ENCODE measurements at regions not wholly inside any gene's neighbourhood (a gene's known extent, or its start where the extent isn't known, plus 50 kb on each side); places are given as distances from the start of the nearest gene placed in this dataset.
A peak's percentile ranks its signal among the peaks of the same experiment; 100 is the strongest.

GRCh38 chr13:60647547-60647946 lies 250.5 kb downstream of the TDRD3 start:
- DNase-seq (ENCODE audit: low spot score), result no peak
- TF ChIP-seq CTCF (IDR thresholded peaks at IDR 0.05; ENCODE audit: borderline replicate concordance, control extremely low read depth, extremely low read depth, insufficient read depth, missing control alignments), result no peak
- in situ Hi-C loops (cut with MboI; ENCODE audit: low sequenced_read_pairs, unreplicated experiment), result no loop called here

GRCh38 chr13:60646620-60647019 lies 249.6 kb downstream of the TDRD3 start:
- no peak for TF ChIP-seq CTCF (IDR thresholded peaks at IDR 0.05; ENCODE audit: borderline replicate concordance, control extremely low read depth, extremely low read depth, insufficient read depth, missing control alignments)
- DNase-seq (ENCODE audit: low spot score), result no peak
- in situ Hi-C loops (cut with MboI; ENCODE audit: low sequenced_read_pairs, unreplicated experiment), result no loop called here

- TF ChIP-seq CTCF (IDR thresholded peaks at IDR 0.05; ENCODE audit: borderline replicate concordance, control extremely low read depth, extremely low read depth, insufficient read depth, missing control alignments), result no peak
- in situ Hi-C loops (cut with MboI; ENCODE audit: low sequenced_read_pairs, unreplicated experiment), result no loop called here
- no peak for DNase-seq (ENCODE audit: low spot score)
Measured at GRCh38 chr13:60645676-60646075, 248.7 kb downstream of the TDRD3 start.

- TF ChIP-seq CTCF (IDR thresholded peaks at IDR 0.05; ENCODE audit: borderline replicate concordance, control extremely low read depth, extremely low read depth, insufficient read depth, missing control alignments), result no peak
- in situ Hi-C loops (cut with MboI; ENCODE audit: low sequenced_read_pairs, unreplicated experiment), result no loop called here
- no peak for DNase-seq (ENCODE audit: low spot score)
Measured at GRCh38 chr13:60642552-60642951, 245.5 kb downstream of the TDRD3 start.

GRCh38 chr13:60629158-60629557 lies 232.1 kb downstream of the TDRD3 start:
- no peak for DNase-seq (ENCODE audit: low spot score)
- in situ Hi-C loops (cut with MboI; ENCODE audit: low sequenced_read_pairs, unreplicated experiment), result no loop called here
- no peak for TF ChIP-seq CTCF (IDR thresholded peaks at IDR 0.05; ENCODE audit: borderline replicate concordance, control extremely low read depth, extremely low read depth, insufficient read depth, missing control alignments)

- in situ Hi-C loops (cut with MboI; ENCODE audit: low sequenced_read_pairs, unreplicated experiment), result no loop called here
- peak; percentile 17 for DNase-seq (ENCODE audit: low spot score)
- TF ChIP-seq CTCF (IDR thresholded peaks at IDR 0.05; ENCODE audit: borderline replicate concordance, control extremely low read depth, extremely low read depth, insufficient read depth, missing control alignments), result peak; percentile 51
Measured at GRCh38 chr13:60627071-60627686, 230.2 kb downstream of the TDRD3 start.

Measured in GM13976 (cell line).